K562 (cell line): ENCODE measurements at regions not wholly inside any gene's neighbourhood (a gene's known extent, or its start where the extent isn't known, plus 50 kb on each side); places are given as distances from the start of the nearest gene placed in this dataset.

Experiments
- CEBPZ ChIP-seq: fragments of 150-350 bp; IDR thresholded peaks from 2 replicates; pipeline ENCODE4 v1.6.1; 2014; ENCODE audit warnings: low read depth, mild to moderate bottlenecking, low read length, borderline replicate concordance
- TFE3 ChIP-seq: fragments of 450-650 bp; formaldehyde crosslinking; IDR thresholded peaks from 2 replicates; pipeline ENCODE4 v1.4.0; 2020; ENCODE audit warnings: mild to moderate bottlenecking, mixed read lengths
- VEZF1 ChIP-seq: fragments of 200-800 bp; sonication (Bioruptor generic); IDR thresholded peaks from 2 replicates; pipeline ENCODE4 v1.6.1; 2017; ENCODE audit warnings: missing genetic modification characterization, missing compliant biosample characterization
- XRCC4 ChIP-seq: IDR thresholded peaks from one replicate; pipeline ENCODE4 v1.6.1; 2011; ENCODE audit not compliant: insufficient read depth, insufficient read length; ENCODE audit errors: extremely low read depth
- XRCC5 ChIP-seq: fragments of 200-400 bp; formaldehyde crosslinking; IDR thresholded peaks from 2 replicates; pipeline ENCODE4 v1.6.1; 2017; ENCODE audit warnings: low read depth, mild to moderate bottlenecking, low read length
- ZNF174 ChIP-seq: fragments of 250-450 bp; sonication (Bioruptor Pico); IDR thresholded peaks from 2 replicates; pipeline ENCODE4 v1.4.0; 2020; ENCODE audit warnings: mild to moderate bottlenecking
- ZNF551 ChIP-seq: fragments of 250-450 bp; sonication (Bioruptor Pico); IDR thresholded peaks from 2 replicates; pipeline ENCODE4 v1.5.0; 2021; ENCODE audit warnings: mild to moderate bottlenecking, moderate library complexity
- ZNF592 ChIP-seq: fragments of 450-650 bp; IDR thresholded peaks from 2 replicates; pipeline ENCODE4 v1.6.1; 2017; ENCODE audit warnings: antibody characterized with exemption, mild to moderate bottlenecking

- TF ChIP-seq CEBPZ (no peak), TFE3 (CRISPR knock-in tag) (no peak), ZNF592 (peak; percentile 30; the same call in 1 of the 2 replicates), XRCC5 (no peak), ZNF174 (CRISPR knock-in tag) (no peak), XRCC4 (no peak), ZNF551 (CRISPR knock-in tag) (no peak), VEZF1 (no peak)
These were observed 50.5 kb upstream of the ZBED5 start (continued) for GRCh38 chr11:10908215-10908951.
